LNCaP clone FGC (cell line): ENCODE measurements at regions not wholly inside any gene's neighbourhood (a gene's known extent, or its start where the extent isn't known, plus 50 kb on each side); places are given as distances from the start of the nearest gene placed in this dataset.

Experiments
- DNase-seq: peaks from one replicate; pipeline ENCODE4 v3.0.0-alpha.2; 2011; ENCODE audit warnings: low read depth
- H3K4me3 ChIP-seq: 2 replicates; pipeline ENCODE4 v1.5.1; 2011; ENCODE audit warnings: mild to moderate bottlenecking, low read depth, low read length, control low read depth
- TF ChIP-seq, protein P1 (sequence below): IDR thresholded peaks from 2 replicates; pipeline ENCODE4 v1.5.1; 2012; ENCODE audit warnings: mild to moderate bottlenecking; ENCODE audit not compliant: control insufficient read depth, insufficient read depth; ENCODE audit errors: extremely low read depth

DNA sequence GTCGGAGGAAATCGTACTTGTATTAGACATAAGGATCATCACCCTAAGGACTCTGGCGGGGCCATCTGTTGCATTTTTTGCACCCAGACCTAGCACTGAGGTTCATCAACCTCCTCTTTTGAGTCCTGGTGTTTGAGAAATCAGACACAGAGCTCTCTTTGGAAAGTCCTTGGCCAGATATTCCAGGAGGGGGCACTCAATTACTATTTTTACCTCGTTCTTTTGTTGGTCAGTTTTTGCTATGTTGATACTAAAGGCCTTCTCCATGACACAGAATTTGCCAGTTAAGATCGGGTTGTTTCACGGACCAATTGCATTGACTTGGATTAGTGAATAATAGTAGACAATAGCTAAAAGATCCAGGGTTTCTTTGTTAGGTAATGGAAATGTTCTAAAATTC is 711.2 kb downstream of the KCNT2 start:
- TF ChIP-seq, protein P1, sequence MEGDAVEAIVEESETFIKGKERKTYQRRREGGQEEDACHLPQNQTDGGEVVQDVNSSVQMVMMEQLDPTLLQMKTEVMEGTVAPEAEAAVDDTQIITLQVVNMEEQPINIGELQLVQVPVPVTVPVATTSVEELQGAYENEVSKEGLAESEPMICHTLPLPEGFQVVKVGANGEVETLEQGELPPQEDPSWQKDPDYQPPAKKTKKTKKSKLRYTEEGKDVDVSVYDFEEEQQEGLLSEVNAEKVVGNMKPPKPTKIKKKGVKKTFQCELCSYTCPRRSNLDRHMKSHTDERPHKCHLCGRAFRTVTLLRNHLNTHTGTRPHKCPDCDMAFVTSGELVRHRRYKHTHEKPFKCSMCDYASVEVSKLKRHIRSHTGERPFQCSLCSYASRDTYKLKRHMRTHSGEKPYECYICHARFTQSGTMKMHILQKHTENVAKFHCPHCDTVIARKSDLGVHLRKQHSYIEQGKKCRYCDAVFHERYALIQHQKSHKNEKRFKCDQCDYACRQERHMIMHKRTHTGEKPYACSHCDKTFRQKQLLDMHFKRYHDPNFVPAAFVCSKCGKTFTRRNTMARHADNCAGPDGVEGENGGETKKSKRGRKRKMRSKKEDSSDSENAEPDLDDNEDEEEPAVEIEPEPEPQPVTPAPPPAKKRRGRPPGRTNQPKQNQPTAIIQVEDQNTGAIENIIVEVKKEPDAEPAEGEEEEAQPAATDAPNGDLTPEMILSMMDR, result peak; percentile 27; the same call in 1 of the 2 replicates
- DNase-seq, result no peak
- no peak overlapping the region for H3K4me3 ChIP-seq

GRCh38 chr1:195894411-195894810 is 713.8 kb downstream of the KCNT2 start:
- no peak overlapping the region for H3K4me3 ChIP-seq
- DNase-seq, result no peak
- TF ChIP-seq, protein P1, result no peak

DNA sequence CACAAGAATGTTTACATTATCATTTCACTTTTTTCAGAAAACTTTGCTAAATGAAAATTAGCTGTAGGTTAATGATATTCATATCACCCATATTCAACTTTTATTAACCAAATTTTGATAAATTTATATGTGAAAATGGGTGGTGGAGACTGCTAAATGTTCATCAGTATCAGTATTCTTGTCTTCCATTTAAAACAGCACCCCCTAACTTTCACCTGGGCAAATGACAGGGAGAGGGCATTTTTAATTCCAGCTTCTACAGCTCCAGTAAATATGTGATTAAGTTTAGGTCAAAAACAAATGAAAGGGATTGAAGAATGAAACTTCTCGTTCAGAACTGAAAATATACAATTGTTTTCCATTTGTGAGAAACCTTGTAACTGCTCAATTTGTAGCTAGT is 722.2 kb downstream of the KCNT2 start:
- TF ChIP-seq, protein P1, result 0 out of 2 replicates have a peak, but pooled peaks have one; percentile 8
- H3K4me3 ChIP-seq, result no peak overlapping the region
- DNase-seq, result no peak

- no peak overlapping the region for H3K4me3 ChIP-seq
- TF ChIP-seq, protein P1, result no peak
- DNase-seq, result no peak
Observed at GRCh38 chr1:195878478-195878877, 729.8 kb downstream of the KCNT2 start.

- TF ChIP-seq, protein P1, result no peak
- DNase-seq, result no peak
- no peak overlapping the region for H3K4me3 ChIP-seq
Observed at GRCh38 chr1:195876792-195877191, 731.4 kb downstream of the KCNT2 start.

GRCh38 chr1:195872376-195872775 is 735.9 kb downstream of the KCNT2 start:
- H3K4me3 ChIP-seq, result no peak overlapping the region
- TF ChIP-seq, protein P1, result no peak
- DNase-seq, result no peak

DNA sequence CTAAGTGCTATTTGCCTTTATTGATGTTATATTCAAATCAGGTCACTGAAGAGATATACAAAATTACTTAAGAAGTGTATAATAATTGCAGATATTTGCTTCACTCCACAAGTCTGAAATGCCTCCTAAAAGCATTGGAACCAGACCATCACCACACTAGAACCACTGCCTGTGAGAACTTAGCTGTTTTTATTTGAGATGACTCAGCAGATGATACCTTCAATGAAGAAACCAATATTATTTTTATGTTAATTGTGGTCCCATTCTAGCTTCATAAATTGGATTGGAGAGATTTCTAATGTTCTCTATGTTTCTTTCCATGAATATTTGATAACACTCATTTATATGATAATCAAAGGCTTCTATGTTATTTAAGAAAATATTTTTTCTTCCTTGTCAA is 740.6 kb downstream of the KCNT2 start:
- no peak overlapping the region for H3K4me3 ChIP-seq
- TF ChIP-seq, protein P1, result no peak
- DNase-seq, result no peak
